IMR-90 (cell line): ENCODE measurements at regions not wholly inside any gene's neighbourhood (a gene's known extent, or its start where the extent isn't known, plus 50 kb on each side); places are given as distances from the start of the nearest gene placed in this dataset.

ENCODE experiments used
- ATAC-seq: fragments of 200-7000 bp; cut with Tn5 transposase; 2 replicates; pipeline ENCODE4 v1.9.1; 2020; ENCODE audit warnings: low read depth, mild to moderate bottlenecking, moderate library complexity
- BruUV-seq: library from RNA; stranded (reverse); fragments of 400-500 nt; replicated peaks from 2 replicates; lab custom pipeline; 2021; lab: Mats Ljungman, UMichigan
- CTCF ChIA-PET: fragments of 300-600 bp; formaldehyde crosslinking; extraction: SDS; loops from one replicate; lab custom pipeline; 2021; ENCODE audit warnings: antibody characterized with exemption; lab: Yijun Ruan, JAX
- POLR2A ChIA-PET: fragments of 300-600 bp; sonication (Branson Sonifier 250); formaldehyde crosslinking; loops from one replicate; lab custom pipeline; 2022; ENCODE audit warnings: antibody characterized with exemption; ENCODE audit not compliant: unreplicated experiment; lab: Charles Lee
- DNase-seq: peaks from one replicate; pipeline ENCODE4 v3.0.0; 2013
- H2AFZ ChIP-seq: replicated peaks from 2 replicates; pipeline ENCODE3; 2013; ENCODE audit warnings: low read length, mild to moderate bottlenecking; ENCODE audit not compliant: poor library complexity
- H2AK5ac ChIP-seq: 2 replicates; pipeline ENCODE4 v1.6.1; 2013; ENCODE audit warnings: low read depth, low read length, inconsistent platforms
- H2AK9ac ChIP-seq: replicated peaks from 2 replicates; pipeline ENCODE3; 2013; ENCODE audit warnings: mild to moderate bottlenecking, low read depth, low read length, moderate library complexity; ENCODE audit not compliant: poor library complexity
- H2BK120ac ChIP-seq: 2 replicates; pipeline ENCODE4 v1.6.1; 2013; ENCODE audit warnings: low read depth, low read length, inconsistent platforms
- H2BK15ac ChIP-seq: 3 replicates; pipeline ENCODE4 v1.6.1; 2013; ENCODE audit warnings: low read depth, low read length, inconsistent platforms
- H2BK20ac ChIP-seq: 2 replicates; pipeline ENCODE4 v1.6.1; 2013; ENCODE audit warnings: low read depth, mild to moderate bottlenecking, inconsistent platforms, low read length, moderate library complexity
- H2BK5ac ChIP-seq: 2 replicates; pipeline ENCODE4 v1.6.1; 2013; ENCODE audit warnings: mild to moderate bottlenecking, low read depth, low read length, inconsistent platforms; ENCODE audit not compliant: poor library complexity, severe bottlenecking
- H3K14ac ChIP-seq: replicated peaks from 2 replicates; pipeline ENCODE4 v1.6.1; 2013; ENCODE audit warnings: low read depth, low read length, inconsistent platforms
- H3K18ac ChIP-seq: 2 replicates; pipeline ENCODE4 v1.6.1; 2013; ENCODE audit warnings: low read depth, low read length, control low read depth
- H3K23ac ChIP-seq: 2 replicates; pipeline ENCODE4 v1.6.1; 2013; ENCODE audit warnings: low read depth, low read length, inconsistent platforms
- H3K27ac ChIP-seq: 2 replicates; pipeline ENCODE4 v1.5.1; 2013; ENCODE audit warnings: mild to moderate bottlenecking, control low read depth, low read length; ENCODE audit not compliant: insufficient read depth
- H3K27me3 ChIP-seq: 2 replicates; pipeline ENCODE4 v1.6.1; 2013; ENCODE audit warnings: low read length; ENCODE audit not compliant: control insufficient read depth, insufficient read depth
- H3K36me3 ChIP-seq: 2 replicates; pipeline ENCODE4 v1.6.1; 2013; ENCODE audit warnings: low read length, mixed read lengths; ENCODE audit not compliant: control insufficient read depth, insufficient read depth
- H3K4ac ChIP-seq: 2 replicates; pipeline ENCODE4 v1.6.1; 2013; ENCODE audit warnings: low read depth, low read length, inconsistent platforms
- H3K4me1 ChIP-seq: 2 replicates; pipeline ENCODE4 v1.6.1; 2013; ENCODE audit warnings: low read length, mixed read lengths; ENCODE audit not compliant: control insufficient read depth, insufficient read depth
- H3K4me2 ChIP-seq: 2 replicates; pipeline ENCODE4 v1.6.1; 2013; ENCODE audit warnings: low read depth, mild to moderate bottlenecking, control low read depth, low read length, moderate library complexity
- H3K4me3 ChIP-seq: 2 replicates; pipeline ENCODE4 v1.5.1; 2013; ENCODE audit warnings: low read depth, mild to moderate bottlenecking, control low read depth, low read length, moderate library complexity; ENCODE audit not compliant: insufficient read depth
- H3K56ac ChIP-seq: 2 replicates; pipeline ENCODE4 v1.6.1; 2013; ENCODE audit warnings: low read length, inconsistent platforms; ENCODE audit not compliant: insufficient read depth; ENCODE audit errors: extremely low read depth
- H3K79me1 ChIP-seq, 2 experiments: 2 replicates each; pipeline ENCODE4 v1.6.1; 2013; ENCODE audit warnings: low read length in 2 of 2, inconsistent platforms in 1 of 2, low read depth in 1 of 2
- H3K9ac ChIP-seq: 2 replicates; pipeline ENCODE4 v1.6.1; 2013; ENCODE audit warnings: low read depth, low read length, control low read depth
- H3K9me1 ChIP-seq: 2 replicates; pipeline ENCODE4 v1.6.1; 2013; ENCODE audit warnings: low read length, inconsistent platforms; ENCODE audit not compliant: insufficient read depth
- H3K9me3 ChIP-seq: 2 replicates; pipeline ENCODE4 v1.6.1; 2013; ENCODE audit warnings: low read length; ENCODE audit not compliant: control insufficient read depth, insufficient read depth
- H4K20me1 ChIP-seq: 2 replicates; pipeline ENCODE4 v1.6.1; 2013; ENCODE audit warnings: low read length, inconsistent platforms; ENCODE audit not compliant: insufficient read depth
- H4K5ac ChIP-seq: 2 replicates; pipeline ENCODE4 v1.6.1; 2013; ENCODE audit warnings: mild to moderate bottlenecking, low read depth, low read length, control low read depth
- H4K8ac ChIP-seq, 2 experiments: 2 replicates each; pipeline ENCODE4 v1.6.1; 2013; ENCODE audit warnings: low read depth in 2 of 2, low read length in 2 of 2, control low read depth in 1 of 2, inconsistent platforms in 1 of 2
- H4K91ac ChIP-seq: 2 replicates; pipeline ENCODE4 v1.6.1; 2013; ENCODE audit warnings: low read depth, low read length, inconsistent platforms; ENCODE audit not compliant: insufficient read depth
- MAFK ChIP-seq: IDR thresholded peaks from 2 replicates; pipeline ENCODE4 v1.6.1; 2012; ENCODE audit warnings: low read depth, low read length, improper control_type of control experiment
- MXI1 ChIP-seq: IDR thresholded peaks from 2 replicates; pipeline ENCODE4 v1.6.1; 2012; ENCODE audit warnings: low read depth, mild to moderate bottlenecking, low read length, moderate library complexity, borderline replicate concordance
- POLR2A ChIP-seq: IDR thresholded peaks from 2 replicates; pipeline ENCODE4 v1.6.1; 2012; ENCODE audit warnings: mild to moderate bottlenecking, low read depth, low read length
- RAD21 ChIP-seq: IDR thresholded peaks from 2 replicates; pipeline ENCODE4 v1.6.1; 2012; ENCODE audit warnings: low read length, improper control_type of control experiment
- WGBS, 2 experiments: methylation state at CpG; one replicate each; pipeline versions ENCODE4 v1.1.5 to v1.1.7; 2013; ENCODE audit warnings: missing lambda C conversion rate in 2 of 2; ENCODE audit not compliant: insufficient read length in 1 of 2; ENCODE audit errors: extremely low coverage in 2 of 2; 5-methylcytosine and 5-hydroxymethylcytosine counted together
- dilution Hi-C: fragments of 300-500 bp; cut with HindIII; formaldehyde crosslinking; loops from one replicate; pipeline ENCODE4 v1.14.3; 2018; ENCODE audit warnings: low sequenced_read_pairs; ENCODE audit not compliant: unreplicated experiment
- in situ Hi-C: fragments of 300-500 bp; cut with MboI; formaldehyde crosslinking; loops from 3 replicates; pipeline ENCODE4 v1.14.3; 2019; ENCODE audit warnings: low sequenced_read_pairs, inconsistent platforms, mixed read lengths
- intact Hi-C: fragments of 100-400 bp; cut with micrococcal nuclease; formaldehyde crosslinking; loops from 2 replicates; pipeline ENCODE4 v1.10.0; 2022

GRCh38 chr3:22990291-22991200 is 212.6 kb upstream of the UBE2E2 start:
- no peak overlapping the region for H3K18ac ChIP-seq
- no peak overlapping the region for H2AK5ac ChIP-seq
- no peak overlapping the region for H2AFZ ChIP-seq
- ChIA-PET CTCF (no interaction called here), POLR2A (interaction anchor here (0.7 kb wide), 1 partner anchor 614 kb away, joined by 8 read pairs; no protein-coding TSS in a partner anchor)
- H3K9me1 ChIP-seq: no peaks in the 10 kb centered on the region
- H3K4me2 ChIP-seq: no peak overlapping the region
- no peak overlapping the region for H4K91ac ChIP-seq
- no peaks in the 10 kb centered on the region for H4K20me1 ChIP-seq
- DNase-seq (no peak), ATAC-seq (no peak)
- no peaks in the 10 kb centered on the region for H3K4me1 ChIP-seq
- no peak overlapping the region for H2BK120ac ChIP-seq
- dilution Hi-C loops (no loop called here), intact Hi-C loops (no loop called here), in situ Hi-C loops (no loop called here)
- H3K14ac ChIP-seq: no peak overlapping the region
- H3K79me1 ChIP-seq: no peaks in the 10 kb centered on the region
- no peak overlapping the region for H2BK5ac ChIP-seq
- H3K9ac ChIP-seq: no peak overlapping the region
- H2AK9ac ChIP-seq: no peak overlapping the region
- no peak overlapping the region for H2BK15ac ChIP-seq
- no peak for TF ChIP-seq MXI1
- TF ChIP-seq RAD21: no peak
- no peak for TF ChIP-seq MAFK
- TF ChIP-seq POLR2A: no peak
- H3K4ac ChIP-seq: no peak overlapping the region
- H3K36me3 ChIP-seq: no peaks in the 10 kb centered on the region
- no TSS peak for BruUV-seq
- H4K5ac ChIP-seq: no peak overlapping the region
- peaks cover under 1% of the 10 kb centered on the region; the same call in 1 of the 2 replicates for H3K27me3 ChIP-seq
- H4K8ac ChIP-seq: no peak overlapping the region
- WGBS, 2 experiments: 94% methylated on average over 21 of the region's 44 CpGs; no CpG with 5 or more reads in 1 of the 2 experiments
- H3K9me3 ChIP-seq: no peaks in the 10 kb centered on the region
- H3K27ac ChIP-seq: no peak overlapping the region
- H3K23ac ChIP-seq: no peak overlapping the region
- H3K56ac ChIP-seq: no peak overlapping the region
- H3K4me3 ChIP-seq: no peak overlapping the region
- no peak overlapping the region for H2BK20ac ChIP-seq
